HG03175 (cell line): ENCODE measurements at regions not wholly inside any gene's neighbourhood (a gene's known extent, or its start where the extent isn't known, plus 50 kb on each side); places are given as distances from the start of the nearest gene placed in this dataset.
A peak's percentile ranks its signal among the peaks of the same experiment; 100 is the strongest.
"Not testable (repeated sequence)": the region's sequence is repeated elsewhere in the genome, so short reads cannot be mapped to it uniquely, and the experiment has no call there.

ENCODE experiments used
- ATAC-seq: cut with Tn5 transposase; IDR thresholded peaks from one replicate; pipeline ENCODE4 v1.9.1; 2021; ENCODE audit warnings: mild to moderate bottlenecking, moderate library complexity; ENCODE audit not compliant: unreplicated experiment

GRCh38 chr5:92552206-92553160 lies 1028.5 kb downstream of the NR2F1-AS1 start:
- no peak for ATAC-seq

- ATAC-seq, result no peak
These were observed 1032.7 kb downstream of the NR2F1-AS1 start for GRCh38 chr5:92548346-92548745.

- no peak for ATAC-seq
These were observed 1036.4 kb downstream of the NR2F1-AS1 start for GRCh38 chr5:92544596-92544995.

- ATAC-seq, result no peak
These were observed 1037.0 kb downstream of the NR2F1-AS1 start for GRCh38 chr5:92544036-92544435.

- ATAC-seq, result no peak
These were observed 1037.8 kb downstream of the NR2F1-AS1 start for GRCh38 chr5:92543201-92543600.

DNA sequence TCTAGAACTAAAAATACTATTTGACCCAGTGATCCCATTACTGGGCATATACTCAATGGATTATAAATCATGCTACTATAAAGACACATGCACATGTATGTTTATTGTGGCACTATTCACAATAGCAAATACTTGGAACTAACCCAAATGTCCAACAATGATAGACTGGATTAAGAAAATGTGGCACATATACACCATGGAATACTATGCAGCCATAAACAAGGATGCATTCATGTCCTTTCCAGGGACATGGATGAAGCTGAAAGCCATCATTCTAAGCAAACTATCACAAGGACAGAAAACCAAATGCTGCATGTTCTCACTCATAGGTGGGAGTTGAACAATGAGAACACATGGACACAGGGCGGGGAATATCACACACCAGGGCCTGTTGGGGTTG lies 1039.0 kb downstream of the NR2F1-AS1 start:
- ATAC-seq, result not testable (repeated sequence)

DNA sequence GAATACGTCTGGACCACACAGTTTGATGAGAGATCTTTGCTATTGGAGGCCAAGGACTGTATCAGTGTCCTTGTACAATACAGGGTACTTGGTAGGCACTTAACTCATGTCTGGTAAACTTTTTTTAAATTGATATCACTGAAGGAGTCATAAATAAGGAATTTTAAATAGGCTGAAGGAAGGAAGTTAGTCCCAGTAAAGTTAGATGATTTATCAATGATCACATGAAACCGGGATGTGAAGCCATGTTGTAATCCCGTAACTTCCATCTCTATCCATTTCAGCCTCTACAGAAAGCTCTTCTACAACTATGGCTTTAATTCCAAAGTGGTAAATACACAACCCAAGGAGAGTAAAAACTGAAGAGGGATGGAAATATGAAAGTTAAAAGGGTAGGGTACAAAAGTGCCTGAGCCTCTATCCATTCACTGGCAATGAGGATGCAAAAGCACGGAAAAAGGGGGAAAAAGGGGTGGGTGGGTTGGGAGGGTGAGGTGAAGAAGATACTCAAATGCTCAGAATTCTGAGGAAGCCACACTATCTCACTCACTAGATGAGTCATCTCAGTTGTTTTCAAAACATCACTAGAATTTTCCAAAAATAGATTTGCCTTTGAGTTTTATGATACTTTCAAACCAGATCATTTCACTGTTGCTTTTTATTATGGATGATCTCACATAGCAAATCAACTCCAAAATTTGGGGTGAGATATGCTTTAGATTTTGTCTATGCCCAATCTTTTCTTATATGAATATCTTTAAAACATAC lies 1053.5 kb downstream of the NR2F1-AS1 start:
- ATAC-seq, result peak; percentile 81

DNA sequence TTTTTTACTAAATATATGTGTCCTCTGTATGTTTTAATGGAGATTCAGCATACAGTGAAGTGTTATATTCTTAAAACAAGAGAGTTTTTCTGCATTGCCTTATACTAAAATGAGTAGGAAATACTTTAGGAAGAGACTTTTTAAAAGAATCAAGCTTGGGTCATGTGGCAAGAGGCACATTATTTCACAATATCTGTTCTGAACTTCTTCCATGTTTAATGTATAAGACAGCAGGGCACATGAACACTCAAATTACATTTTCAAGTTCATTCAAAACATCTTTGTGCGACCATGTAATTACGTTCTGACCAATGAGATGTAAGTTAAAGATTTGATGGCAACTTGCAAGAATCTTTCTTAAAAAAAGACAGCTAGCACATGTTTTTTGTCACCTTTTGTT lies 1055.9 kb downstream of the NR2F1-AS1 start:
- ATAC-seq, result no peak

DNA sequence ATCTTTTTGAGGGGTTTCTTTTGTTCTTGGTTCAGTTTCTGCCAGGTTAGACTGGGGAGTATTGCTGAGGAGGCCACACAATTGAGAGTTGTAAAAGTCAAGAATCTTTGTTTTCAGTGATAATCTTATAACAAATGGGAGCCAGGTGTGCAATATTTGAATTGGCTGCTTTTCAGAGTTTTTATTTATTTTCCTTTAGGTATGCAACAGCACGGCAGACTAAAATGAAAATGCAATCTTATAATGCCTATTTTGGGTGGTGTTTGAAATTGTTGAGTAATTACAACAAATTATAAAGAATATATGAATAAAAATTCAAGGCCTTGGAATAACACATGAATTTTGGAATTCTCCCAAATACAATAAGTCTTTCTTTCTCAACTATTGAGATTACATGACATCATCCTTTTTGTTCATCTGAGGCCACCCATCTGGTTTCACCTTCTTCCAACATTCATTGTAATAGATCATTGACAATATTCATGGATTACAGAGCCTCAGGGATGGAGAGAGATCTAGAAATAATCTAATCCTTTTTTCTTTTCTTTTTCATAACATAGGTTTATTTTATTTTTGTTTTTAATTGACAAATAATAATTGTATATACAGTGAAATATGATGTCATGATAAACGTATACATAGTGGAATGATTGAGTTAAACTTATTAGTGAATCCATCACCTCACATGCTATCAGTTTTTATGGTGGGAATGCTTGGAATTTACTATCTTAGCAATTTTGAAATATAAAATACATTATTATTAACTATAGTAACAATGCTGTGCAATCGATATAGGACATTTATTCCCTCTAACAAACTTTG lies 1061.0 kb downstream of the NR2F1-AS1 start:
- ATAC-seq, result no peak

GRCh38 chr5:92518318-92518904 lies 1062.6 kb downstream of the NR2F1-AS1 start:
- peak; percentile 99 for ATAC-seq

GRCh38 chr5:92514896-92515295 lies 1066.1 kb downstream of the NR2F1-AS1 start:
- no peak for ATAC-seq

GRCh38 chr5:92513067-92513466 lies 1068.0 kb downstream of the NR2F1-AS1 start:
- no peak for ATAC-seq

- ATAC-seq, result no peak
These were observed 1072.7 kb downstream of the NR2F1-AS1 start for GRCh38 chr5:92508271-92508670.

DNA sequence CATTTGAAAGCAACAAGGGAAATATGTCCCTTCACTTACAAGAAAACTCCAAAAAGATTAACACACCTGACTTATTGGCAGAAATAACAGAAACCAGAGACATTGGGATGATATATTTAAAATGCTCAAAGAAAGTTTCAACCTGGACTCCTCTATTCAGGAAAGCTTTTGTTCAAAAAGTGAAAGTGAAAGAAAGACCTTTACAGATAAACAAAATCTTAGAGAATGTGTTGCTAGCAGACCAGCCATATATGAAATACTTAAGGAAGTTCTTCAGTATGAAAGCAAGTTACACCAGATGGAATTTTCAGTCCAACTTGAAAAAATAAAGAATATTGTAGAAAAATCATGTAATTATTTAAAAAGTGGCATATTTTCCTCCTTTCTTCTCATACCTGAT lies 1075.1 kb downstream of the NR2F1-AS1 start:
- peak; percentile 49 for ATAC-seq

DNA sequence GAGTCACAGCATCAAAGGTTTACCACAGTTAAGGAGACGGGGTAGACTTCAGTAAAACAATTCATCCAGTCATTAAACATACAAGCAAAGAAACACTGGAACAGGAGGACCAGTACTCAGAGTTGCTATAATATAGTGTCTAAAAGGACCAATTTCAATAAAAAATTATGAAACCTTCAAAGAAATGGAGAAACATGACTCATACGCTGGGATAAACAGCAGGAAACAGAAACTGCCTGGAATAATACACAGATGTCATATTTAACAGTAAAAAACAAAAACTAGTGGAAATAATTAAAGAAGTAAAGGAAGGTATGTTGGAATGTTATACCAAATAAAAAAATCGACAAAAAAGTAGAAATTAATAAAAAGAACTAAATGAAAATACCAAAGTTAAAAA lies 1075.9 kb downstream of the NR2F1-AS1 start:
- no peak for ATAC-seq

GRCh38 chr5:92504346-92504745 lies 1076.7 kb downstream of the NR2F1-AS1 start:
- ATAC-seq, result no peak

- ATAC-seq, result no peak
These were observed 1080.3 kb downstream of the NR2F1-AS1 start for GRCh38 chr5:92500752-92501151.

DNA sequence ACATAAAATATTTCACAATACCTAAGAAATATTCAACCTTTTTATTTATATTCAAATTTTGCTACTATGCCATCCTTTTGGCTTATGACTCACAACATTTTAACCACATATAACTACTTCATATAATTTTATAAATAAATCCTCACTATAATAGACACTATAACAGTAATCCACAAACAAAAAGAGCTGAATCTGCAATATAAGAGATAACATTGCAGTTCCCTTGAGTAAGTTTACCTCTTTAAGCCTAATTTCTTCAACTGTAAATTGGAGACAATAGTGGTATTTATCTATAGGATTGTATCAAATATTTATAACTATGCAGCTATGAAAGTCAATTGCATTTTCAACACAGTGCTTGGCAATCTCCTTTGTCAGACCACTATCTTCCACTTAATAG lies 1084.5 kb downstream of the NR2F1-AS1 start:
- ATAC-seq, result no peak

DNA sequence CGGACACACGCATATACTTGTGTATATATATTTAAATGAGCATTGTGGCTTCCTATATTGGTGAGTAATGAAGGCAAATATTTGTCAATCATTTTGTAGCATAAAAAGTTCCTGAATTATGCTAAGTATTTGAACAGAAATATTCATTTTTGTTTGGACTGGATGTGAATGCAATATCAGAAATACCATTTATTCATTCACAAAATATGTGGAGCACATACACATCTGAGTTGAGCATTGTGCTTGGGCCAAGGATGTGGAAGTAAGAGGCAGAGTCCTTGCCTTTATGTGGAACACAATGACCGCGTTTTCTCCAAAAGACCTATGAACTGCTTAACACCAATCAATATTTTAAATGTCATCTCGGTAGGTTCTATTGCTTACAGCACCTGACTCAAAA lies 1086.5 kb downstream of the NR2F1-AS1 start:
- no peak for ATAC-seq

GRCh38 chr5:92492908-92493307 lies 1088.1 kb downstream of the NR2F1-AS1 start:
- no peak for ATAC-seq

DNA sequence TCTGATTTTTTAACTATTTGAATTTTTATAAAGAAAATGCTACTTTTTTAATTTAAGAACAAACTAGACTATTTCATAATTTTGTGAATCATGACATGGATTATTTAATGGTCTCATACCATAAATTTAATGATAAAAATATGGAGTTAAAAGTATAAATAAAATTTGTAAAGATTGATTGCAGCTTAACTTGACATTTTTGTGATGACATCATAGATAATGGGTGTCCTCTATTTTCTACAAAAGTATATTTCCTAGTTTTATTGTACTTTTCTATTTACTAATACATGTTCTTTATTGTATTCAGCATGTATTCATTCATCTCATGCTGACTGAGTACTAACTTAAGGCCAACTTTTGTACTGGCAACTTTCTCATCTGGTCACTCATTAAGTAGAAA lies 1096.5 kb downstream of the NR2F1-AS1 start:
- ATAC-seq, result no peak
